ENCODE measurements at regions not wholly inside any gene's neighbourhood (a gene's known extent, or its start where the extent isn't known, plus 50 kb on each side); places are given as distances from the start of the nearest gene placed in this dataset.

DNA sequence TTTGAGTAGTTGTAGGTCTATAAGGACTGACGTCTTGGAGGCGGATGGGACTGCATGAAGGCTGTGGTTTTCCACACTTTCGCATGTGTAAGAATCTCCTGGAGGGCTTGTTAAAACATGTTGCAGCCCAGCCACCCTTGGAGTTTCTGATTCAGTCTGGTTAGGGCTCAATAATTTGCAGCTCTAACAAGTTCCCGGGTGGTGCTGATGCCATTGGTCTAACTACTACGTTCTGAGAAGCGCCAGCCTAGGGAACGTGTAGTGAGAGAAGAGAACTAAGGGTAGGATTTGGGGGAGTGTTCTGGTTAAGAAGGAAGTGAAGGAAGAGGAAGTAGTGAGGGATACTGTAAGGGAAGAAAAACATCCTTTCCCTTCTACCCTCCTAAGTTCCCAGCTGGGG, 138.9 kb downstream of the LARP7 start:
- TF ChIP-seq, protein P1, sequence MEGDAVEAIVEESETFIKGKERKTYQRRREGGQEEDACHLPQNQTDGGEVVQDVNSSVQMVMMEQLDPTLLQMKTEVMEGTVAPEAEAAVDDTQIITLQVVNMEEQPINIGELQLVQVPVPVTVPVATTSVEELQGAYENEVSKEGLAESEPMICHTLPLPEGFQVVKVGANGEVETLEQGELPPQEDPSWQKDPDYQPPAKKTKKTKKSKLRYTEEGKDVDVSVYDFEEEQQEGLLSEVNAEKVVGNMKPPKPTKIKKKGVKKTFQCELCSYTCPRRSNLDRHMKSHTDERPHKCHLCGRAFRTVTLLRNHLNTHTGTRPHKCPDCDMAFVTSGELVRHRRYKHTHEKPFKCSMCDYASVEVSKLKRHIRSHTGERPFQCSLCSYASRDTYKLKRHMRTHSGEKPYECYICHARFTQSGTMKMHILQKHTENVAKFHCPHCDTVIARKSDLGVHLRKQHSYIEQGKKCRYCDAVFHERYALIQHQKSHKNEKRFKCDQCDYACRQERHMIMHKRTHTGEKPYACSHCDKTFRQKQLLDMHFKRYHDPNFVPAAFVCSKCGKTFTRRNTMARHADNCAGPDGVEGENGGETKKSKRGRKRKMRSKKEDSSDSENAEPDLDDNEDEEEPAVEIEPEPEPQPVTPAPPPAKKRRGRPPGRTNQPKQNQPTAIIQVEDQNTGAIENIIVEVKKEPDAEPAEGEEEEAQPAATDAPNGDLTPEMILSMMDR (IDR thresholded peaks at IDR 0.05; ENCODE audit: low read depth, low read length), result no peak
- no peak for TF ChIP-seq POLR2A (IDR thresholded peaks at IDR 0.05; ENCODE audit: extremely low read depth, insufficient read length)
- TF ChIP-seq MYC (IDR thresholded peaks at IDR 0.05; ENCODE audit: low read depth, low read length), result no peak
- TF ChIP-seq, protein P2, sequence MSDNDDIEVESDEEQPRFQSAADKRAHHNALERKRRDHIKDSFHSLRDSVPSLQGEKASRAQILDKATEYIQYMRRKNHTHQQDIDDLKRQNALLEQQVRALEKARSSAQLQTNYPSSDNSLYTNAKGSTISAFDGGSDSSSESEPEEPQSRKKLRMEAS (IDR thresholded peaks at IDR 0.05; ENCODE audit: low read depth, low read length), result no peak
- no peak overlapping the region for H3K4me3 ChIP-seq (ENCODE audit: low read depth, low read length)
- peak; percentile 7 for DNase-seq (ENCODE audit: low read depth)

DNA sequence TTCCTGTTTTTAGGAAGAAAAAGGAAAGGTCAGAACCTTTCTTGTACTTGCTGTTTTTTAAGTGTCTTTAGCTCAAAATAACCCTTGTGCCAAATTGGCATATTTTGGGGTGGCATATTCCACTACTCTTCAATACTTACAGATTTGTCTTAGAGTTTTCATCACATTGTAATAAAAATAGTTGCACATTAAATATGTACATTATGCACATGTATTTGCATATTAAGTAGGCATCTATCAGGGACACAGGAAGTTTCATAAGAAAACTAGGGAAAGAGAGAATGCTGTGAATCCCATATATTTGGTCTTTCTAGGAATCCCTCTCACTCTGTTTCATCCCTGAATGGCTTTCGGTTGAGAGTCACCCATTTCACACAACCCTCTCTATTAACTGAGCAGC, 139.6 kb downstream of the LARP7 start:
- no peak overlapping the region for H3K4me3 ChIP-seq (ENCODE audit: low read depth, low read length)

DNA sequence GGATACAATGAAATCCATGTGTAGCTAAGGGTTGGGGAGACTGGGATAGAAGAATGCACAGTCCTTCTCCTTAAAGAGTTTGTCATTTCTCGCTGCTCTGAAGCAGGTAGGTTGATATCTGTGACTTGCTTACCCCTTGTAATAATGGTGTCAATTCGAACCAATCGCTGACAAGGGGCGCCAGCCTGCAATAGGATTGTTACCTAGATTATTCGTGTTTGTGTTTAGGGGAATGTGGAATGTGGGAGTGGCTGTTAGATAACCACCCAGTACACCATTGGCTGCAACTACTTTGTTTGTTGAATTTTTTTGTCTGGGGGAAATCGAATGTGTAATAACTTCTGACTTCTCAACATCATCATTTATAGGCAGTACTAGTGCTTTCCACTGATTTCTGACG, 141.6 kb downstream of the LARP7 start:
- H3K4me3 ChIP-seq (ENCODE audit: low read depth, low read length), result no peak overlapping the region
- TF ChIP-seq, protein P2 (IDR thresholded peaks at IDR 0.05; ENCODE audit: low read depth, low read length), result no peak
- TF ChIP-seq, protein P1 (IDR thresholded peaks at IDR 0.05; ENCODE audit: low read depth, low read length), result no peak
- no peak for TF ChIP-seq POLR2A (IDR thresholded peaks at IDR 0.05; ENCODE audit: extremely low read depth, insufficient read length)
- TF ChIP-seq MYC (IDR thresholded peaks at IDR 0.05; ENCODE audit: low read depth, low read length), result no peak
- no peak for DNase-seq (ENCODE audit: low read depth)

More for the DNA sequence above, 139.6 kb downstream of the LARP7 start:
- TF ChIP-seq POLR2A (IDR thresholded peaks at IDR 0.05; ENCODE audit: extremely low read depth, insufficient read length) (no peak), MYC (IDR thresholded peaks at IDR 0.05; ENCODE audit: low read depth, low read length) (no peak)
- TF ChIP-seq, protein P2 (IDR thresholded peaks at IDR 0.05; ENCODE audit: low read depth, low read length), result no peak
- TF ChIP-seq, protein P1 (IDR thresholded peaks at IDR 0.05; ENCODE audit: low read depth, low read length), result no peak
- no peak for DNase-seq (ENCODE audit: low read depth)

DNA sequence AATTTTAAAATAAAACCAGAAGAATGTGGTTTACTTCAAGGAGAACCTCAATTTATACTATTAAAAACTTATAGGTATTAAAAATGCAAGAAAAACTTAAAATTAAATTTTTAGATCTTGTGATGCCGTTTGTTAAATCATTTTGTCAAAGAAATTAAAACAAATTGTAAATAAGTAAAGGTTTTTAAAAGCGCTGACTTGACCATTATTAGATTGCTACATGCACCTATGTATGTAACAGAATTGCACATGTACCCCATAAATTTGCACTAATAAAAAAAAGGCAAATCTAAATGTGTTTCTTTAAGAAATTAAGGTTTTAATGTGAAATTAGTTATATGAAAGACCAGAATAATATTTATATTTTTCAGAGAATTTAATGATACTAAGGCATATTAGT, 156.1 kb downstream of the LARP7 start:
- no peak for DNase-seq (ENCODE audit: low read depth)
- H3K4me3 ChIP-seq (ENCODE audit: low read depth, low read length), result no peak overlapping the region
- TF ChIP-seq POLR2A (IDR thresholded peaks at IDR 0.05; ENCODE audit: extremely low read depth, insufficient read length), result no peak
- no peak for TF ChIP-seq MYC (IDR thresholded peaks at IDR 0.05; ENCODE audit: low read depth, low read length)
- TF ChIP-seq, protein P1 (IDR thresholded peaks at IDR 0.05; ENCODE audit: low read depth, low read length), result no peak
- TF ChIP-seq, protein P2 (IDR thresholded peaks at IDR 0.05; ENCODE audit: low read depth, low read length), result no peak

DNA sequence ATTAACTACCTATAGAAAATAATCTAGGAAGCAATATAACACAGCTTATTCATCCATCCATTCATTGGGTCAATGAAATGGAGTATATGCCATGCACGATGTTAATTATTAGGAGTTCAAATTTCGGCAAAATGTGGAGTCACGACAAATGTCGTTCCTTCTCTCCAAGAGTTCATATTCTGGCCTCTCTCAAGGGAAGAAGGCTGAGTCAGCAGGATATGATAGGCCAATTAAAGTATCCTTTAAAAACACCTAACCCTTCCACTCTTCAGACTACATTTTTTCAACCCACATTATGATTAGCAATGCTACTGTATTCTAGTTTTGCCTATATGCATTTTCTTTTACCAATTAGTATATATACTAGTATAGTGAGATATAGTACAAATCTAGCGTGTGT, 163.1 kb downstream of the LARP7 start:
- H3K4me3 ChIP-seq (ENCODE audit: low read depth, low read length), result no peak overlapping the region
- TF ChIP-seq POLR2A (IDR thresholded peaks at IDR 0.05; ENCODE audit: extremely low read depth, insufficient read length), result no peak
- TF ChIP-seq, protein P2 (IDR thresholded peaks at IDR 0.05; ENCODE audit: low read depth, low read length), result no peak
- TF ChIP-seq, protein P1 (IDR thresholded peaks at IDR 0.05; ENCODE audit: low read depth, low read length), result no peak
- no peak for TF ChIP-seq MYC (IDR thresholded peaks at IDR 0.05; ENCODE audit: low read depth, low read length)
- DNase-seq (ENCODE audit: low read depth), result no peak

DNA sequence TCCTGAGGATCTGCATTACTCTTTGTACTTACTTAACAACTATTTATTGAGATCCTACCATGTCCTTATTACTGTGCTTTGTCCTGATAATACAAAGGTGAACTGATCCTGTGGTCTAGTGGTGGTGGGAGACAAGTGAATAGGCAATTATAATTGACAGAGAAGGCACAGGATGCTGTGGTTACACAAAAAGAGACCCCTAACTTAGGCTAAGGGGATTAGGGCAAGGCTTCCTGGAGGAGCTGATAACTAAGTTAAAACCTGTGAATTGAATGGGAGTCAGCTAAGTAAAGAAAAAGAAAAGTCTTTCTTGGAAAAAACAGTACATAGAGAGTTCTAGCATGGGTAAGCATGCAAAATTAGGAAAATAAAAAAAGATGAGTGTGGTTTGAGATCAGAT, 164.4 kb downstream of the LARP7 start:
- no peak for TF ChIP-seq MYC (IDR thresholded peaks at IDR 0.05; ENCODE audit: low read depth, low read length)
- no peak for TF ChIP-seq POLR2A (IDR thresholded peaks at IDR 0.05; ENCODE audit: extremely low read depth, insufficient read length)
- TF ChIP-seq, protein P2 (IDR thresholded peaks at IDR 0.05; ENCODE audit: low read depth, low read length), result no peak
- TF ChIP-seq, protein P1 (IDR thresholded peaks at IDR 0.05; ENCODE audit: low read depth, low read length), result no peak
- no peak for DNase-seq (ENCODE audit: low read depth)

More for the DNA sequence above, 164.4 kb downstream of the LARP7 start:
- H3K4me3 ChIP-seq (ENCODE audit: low read depth, low read length), result no peak overlapping the region

Measured in NB4 (cell line).